SK-N-SH (cell line): ENCODE measurements at regions not wholly inside any gene's neighbourhood (a gene's known extent, or its start where the extent isn't known, plus 50 kb on each side); places are given as distances from the start of the nearest gene placed in this dataset.

ENCODE experiments used
- CTCF ChIA-PET: fragments of 300-600, 350-600 bp; formaldehyde crosslinking; extraction: SDS; loops from one replicate; lab custom pipeline; 2021; lab: Yijun Ruan, JAX
- POLR2A ChIA-PET: fragments of 350-600 bp; sonication (Branson Sonifier 250); formaldehyde crosslinking; extraction: SDS; loops from one replicate; lab custom pipeline; 2020; ENCODE audit warnings: antibody characterized with exemption, inconsistent platforms; lab: Yijun Ruan, JAX
- DNase-seq: peaks from one replicate; pipeline ENCODE4 v3.0.0; 2012
- H2AFZ ChIP-seq: fragments of 200-600 bp; sonication (generic); 2 replicates; pipeline ENCODE4 v1.8.1; 2016; ENCODE audit warnings: antibody characterized with exemption, mild to moderate bottlenecking, low read depth
- H3F3A ChIP-seq: fragments of 200-600 bp; sonication (generic); replicated peaks from 2 replicates; pipeline ENCODE3; 2016; ENCODE audit warnings: antibody characterized with exemption, mild to moderate bottlenecking; ENCODE audit not compliant: insufficient read depth
- H3K27ac ChIP-seq, 2 experiments: fragments of 200-500 bp in 1 of 2; fragments of 200-600 bp in 1 of 2; sonication (Bioruptor generic) in 1 of 2; sonication (generic), shearing (Covaris generic) in 1 of 2; 2 replicates each; pipeline versions ENCODE4 v1.5.1 to v1.6.1; 2014 to 2016; ENCODE audit warnings: low read depth in 2 of 2, inconsistent platforms in 1 of 2, low read length in 1 of 2, mild to moderate bottlenecking in 1 of 2, mixed read lengths in 1 of 2
- H3K27me3 ChIP-seq: fragments of 200-600 bp; sonication (generic), shearing (Covaris generic); 2 replicates; pipeline ENCODE4 v1.6.1; 2016; ENCODE audit warnings: mixed run types; ENCODE audit not compliant: insufficient read depth
- H3K36me3 ChIP-seq, 2 experiments: fragments of 200-500 bp in 1 of 2; fragments of 200-600 bp in 1 of 2; sonication (Bioruptor generic) in 1 of 2; sonication (generic) in 1 of 2; replicated peaks in 1 of 2; 2 replicates each; pipeline versions ENCODE3 to v1.5.1; 2014 to 2016; ENCODE audit warnings: low read length in 1 of 2, mild to moderate bottlenecking in 1 of 2; ENCODE audit not compliant: insufficient read depth in 2 of 2, control insufficient read depth in 1 of 2
- H3K4me1 ChIP-seq, 2 experiments: fragments of 200-500 bp in 1 of 2; fragments of 200-600 bp in 1 of 2; sonication (Bioruptor generic) in 1 of 2; sonication (generic), shearing (Covaris generic) in 1 of 2; 2 replicates each; pipeline versions ENCODE4 v1.5.1 to v1.6.1; 2014 to 2016; ENCODE audit warnings: low read depth in 1 of 2, low read length in 1 of 2, mixed run types in 1 of 2; ENCODE audit not compliant: insufficient read depth in 2 of 2, control insufficient read depth in 1 of 2
- H3K4me2 ChIP-seq: fragments of 200-600 bp; sonication (generic), shearing (Covaris generic); 2 replicates; pipeline ENCODE4 v1.6.1; 2017; ENCODE audit warnings: mixed run types
- H3K4me3 ChIP-seq, 2 experiments: fragments of 200-500 bp in 1 of 2; fragments of 200-600 bp in 1 of 2; sonication (Bioruptor generic) in 1 of 2; sonication (generic), shearing (Covaris generic) in 1 of 2; 2 replicates each; pipeline versions ENCODE4 v1.5.1 to v1.8.1; 2014 to 2016; ENCODE audit warnings: low read depth in 2 of 2, inconsistent platforms in 1 of 2, low read length in 1 of 2, mild to moderate bottlenecking in 1 of 2, mixed read lengths in 1 of 2, moderate library complexity in 1 of 2
- H3K79me2 ChIP-seq: fragments of 200-600 bp; sonication (generic); 2 replicates; pipeline ENCODE4 v1.8.1; 2017; ENCODE audit warnings: mild to moderate bottlenecking; ENCODE audit not compliant: insufficient read depth
- H3K9ac ChIP-seq: fragments of 200-600 bp; sonication (generic); 2 replicates; pipeline ENCODE4 v1.6.1; 2017; ENCODE audit warnings: mixed run types
- H3K9me2 ChIP-seq: fragments of 200-600 bp; sonication (generic); 2 replicates; pipeline ENCODE4 v1.6.1; 2017; ENCODE audit warnings: mixed run types
- H3K9me3 ChIP-seq: fragments of 200-600 bp; sonication (generic); 2 replicates; pipeline ENCODE4 v1.6.1; 2017; ENCODE audit warnings: mixed run types, mild to moderate bottlenecking, moderate library complexity
- H4K20me1 ChIP-seq: fragments of 200-600 bp; sonication (generic); 2 replicates; pipeline ENCODE4 v1.6.1; 2017; ENCODE audit warnings: mild to moderate bottlenecking, mixed run types; ENCODE audit not compliant: insufficient read depth
- CHD2 ChIP-seq: fragments of 150-350 bp; IDR thresholded peaks from 2 replicates; pipeline ENCODE4 v1.6.1; 2018; ENCODE audit warnings: low read length; ENCODE audit not compliant: partially characterized antibody
- ELF1 ChIP-seq: IDR thresholded peaks from 2 replicates; pipeline ENCODE4 v1.4.0; 2012
- EZH2phosphoT487 ChIP-seq: fragments of 200-600 bp; sonication (generic); IDR thresholded peaks from 2 replicates; pipeline ENCODE4 v1.6.1; 2017; ENCODE audit warnings: low read depth, mixed run types, mild to moderate bottlenecking, antibody characterized with exemption, moderate library complexity, borderline replicate concordance
- FOXJ3 ChIP-seq: sonication (generic); formaldehyde crosslinking; IDR thresholded peaks from 2 replicates; pipeline ENCODE4 v1.5.1; 2020; ENCODE audit warnings: mild to moderate bottlenecking, missing genetic modification reagents
- GABPA ChIP-seq: IDR thresholded peaks from 2 replicates; pipeline ENCODE4 v1.4.0; 2012; ENCODE audit warnings: low read depth, mild to moderate bottlenecking
- GATA2 ChIP-seq: sonication (generic); formaldehyde crosslinking; IDR thresholded peaks from 2 replicates; pipeline ENCODE4 v1.5.0; 2020; ENCODE audit warnings: mild to moderate bottlenecking, missing genetic modification reagents
- JUND ChIP-seq: IDR thresholded peaks from 2 replicates; pipeline ENCODE4 v1.4.0; 2012
- MXI1 ChIP-seq: IDR thresholded peaks from 2 replicates; pipeline ENCODE4 v1.6.1; 2012; ENCODE audit warnings: mild to moderate bottlenecking, low read depth, low read length, improper control_type of control experiment
- NFIC ChIP-seq: IDR thresholded peaks from 2 replicates; pipeline ENCODE4 v1.4.0; 2012; ENCODE audit warnings: borderline replicate concordance
- POLR2AphosphoS5 ChIP-seq: IDR thresholded peaks from 2 replicates; pipeline ENCODE4 v1.6.1; 2012; ENCODE audit warnings: low read depth, low read length
- RAD21 ChIP-seq: IDR thresholded peaks from 2 replicates; pipeline ENCODE4 v1.6.1; 2012; ENCODE audit warnings: mild to moderate bottlenecking, low read length
- RFX5 ChIP-seq: IDR thresholded peaks from 2 replicates; pipeline ENCODE4 v1.6.1; 2012; ENCODE audit warnings: mild to moderate bottlenecking, improper control_type of control experiment, low read length
- RXRA ChIP-seq: IDR thresholded peaks from 2 replicates; pipeline ENCODE4 v1.4.0; 2012; ENCODE audit warnings: low read depth, mild to moderate bottlenecking, borderline replicate concordance
- TAF1 ChIP-seq: IDR thresholded peaks from 2 replicates; pipeline ENCODE4 v1.6.1; 2012; ENCODE audit warnings: low read depth, mild to moderate bottlenecking, low read length, moderate library complexity, borderline replicate concordance
- USF1 ChIP-seq: IDR thresholded peaks from 2 replicates; pipeline ENCODE4 v1.4.0; 2012; ENCODE audit warnings: low read depth, borderline replicate concordance
- WGBS: methylation state at CpG from one replicate; pipeline ENCODE4 v1.1.6; 2017; ENCODE audit warnings: low lambda C conversion rate; 5-methylcytosine and 5-hydroxymethylcytosine counted together

- Histone ChIP-seq H3K79me2 (no peaks in the 10 kb centered on the region), H2AFZ (no peak overlapping the region), H3K4me3 (no peak overlapping the region), H3K9ac (no peak overlapping the region), H4K20me1 (no peaks in the 10 kb centered on the region), H3K36me3 (no peaks in the 10 kb centered on the region), H3K4me1 (no peaks in the 10 kb centered on the region), H3K27me3 (no peaks in the 10 kb centered on the region), H3K4me2 (no peak overlapping the region), H3K9me3 (no peaks in the 10 kb centered on the region), H3F3A (no peaks in the 10 kb centered on the region), H3K27ac (no peak overlapping the region), H3K9me2 (no peaks in the 10 kb centered on the region)
- WGBS = 31% methylated on average over 2 of the region's 2 CpGs
- TF ChIP-seq POLR2AphosphoS5 (no peak), ELF1 (no peak), TAF1 (no peak), NFIC (no peak), MXI1 (no peak), RAD21 (no peak), GABPA (no peak)
- POLR2A ChIA-PET = no interaction called here
- CTCF ChIA-PET = interaction anchor here (0.5 to 0.6 kb wide), 2 partner anchors 385 to 773 kb away, joined by 3 read pairs; no protein-coding TSS in a partner anchor
- no peak for DNase-seq
Measured at GRCh38 chr11:80538040-80538439, 1097.2 kb upstream of the TENM4 start.

- no peaks in the 10 kb centered on the region for H4K20me1 ChIP-seq
- CTCF ChIA-PET = no interaction called here
- H3K9me3 ChIP-seq = no peaks in the 10 kb centered on the region
- H3K36me3 ChIP-seq = no peaks in the 10 kb centered on the region
- peaks cover 0 to 6% of the 10 kb centered on the region in 2 experiments; a peak in 1 of 4 replicates for H3K4me1 ChIP-seq
- H3K9me2 ChIP-seq = no peaks in the 10 kb centered on the region
- DNase-seq = no peak
- POLR2A ChIA-PET = no interaction called here
- no peak overlapping the region for H3K27ac ChIP-seq
- no peak overlapping the region for H3K4me2 ChIP-seq
- H3K27me3 ChIP-seq = no peaks in the 10 kb centered on the region
- H3F3A ChIP-seq = no peaks in the 10 kb centered on the region
- WGBS = 0% methylated on average over 1 of the region's 1 CpG
- H3K4me3 ChIP-seq = no peak overlapping the region
- no peak for TF ChIP-seq RAD21
- TF ChIP-seq FOXJ3 (CRISPR knock-in tag) = no peak
- no peak for TF ChIP-seq EZH2phosphoT487
- no peak for TF ChIP-seq USF1
- no peak for TF ChIP-seq CHD2
- no peak for TF ChIP-seq GATA2
- no peak for TF ChIP-seq RFX5
- no peak for TF ChIP-seq RXRA
- TF ChIP-seq JUND = no peak
- TF ChIP-seq, all 33 proteins: peak for 0
- Histone ChIP-seq H3K9ac (no peak overlapping the region), H2AFZ (no peak overlapping the region), H3K79me2 (no peaks in the 10 kb centered on the region)
Measured at GRCh38 chr11:80533463-80533862, 1092.6 kb upstream of the TENM4 start.
